ENCODE measurements at regions not wholly inside any gene's neighbourhood (a gene's known extent, or its start where the extent isn't known, plus 50 kb on each side); places are given as distances from the start of the nearest gene placed in this dataset.

DNA sequence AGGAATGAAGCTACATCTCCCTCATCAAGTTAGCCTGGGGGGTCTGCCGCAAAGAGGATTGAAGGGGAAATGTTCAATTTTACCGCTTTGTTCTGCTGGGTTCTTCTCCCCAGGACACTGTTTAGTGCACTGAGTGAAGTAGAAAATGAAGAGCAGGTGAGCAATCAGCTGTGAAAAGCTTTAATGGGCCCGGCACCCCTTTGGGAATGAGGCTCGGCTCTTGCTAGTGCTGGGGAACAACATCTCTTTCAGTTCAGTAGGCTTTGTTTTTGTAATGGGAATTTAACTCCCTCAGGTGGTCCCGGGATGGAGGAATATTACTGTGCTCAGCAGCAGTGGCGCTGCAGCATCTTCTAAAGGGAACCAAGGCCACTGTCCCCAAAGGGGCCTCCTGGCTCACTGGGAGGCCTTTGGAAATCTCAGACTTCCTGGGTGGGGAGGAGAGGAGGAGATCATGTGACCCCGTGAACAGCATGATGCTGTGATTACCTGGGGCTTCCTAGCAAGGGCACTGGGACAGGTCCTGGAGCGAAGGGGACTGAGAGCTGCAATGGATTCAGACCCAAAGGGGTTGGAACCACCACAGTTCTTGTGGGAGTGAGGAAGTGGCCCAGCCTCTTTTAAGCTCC is 85.2 kb upstream of the MAX start:
- TF ChIP-seq EP300 (IDR thresholded peaks at IDR 0.05) (no peak), SREBF2 (IDR thresholded peaks at IDR 0.05) (no peak), POLR2A (IDR thresholded peaks at IDR 0.05; ENCODE audit: low read length) (no peak), MAFK (IDR thresholded peaks at IDR 0.05; ENCODE audit: partially characterized antibody) (no peak), USF2 (IDR thresholded peaks at IDR 0.05) (no peak), CTCF (IDR thresholded peaks at IDR 0.05) (no peak), MYC (IDR thresholded peaks at IDR 0.05; ENCODE audit: borderline replicate concordance, low read length) (no peak), RAD21 (conservative IDR thresholded peaks at IDR 0.05 in 1 of 2, IDR thresholded peaks at IDR 0.05 in 1 of 2) (no peak), CHD2 (IDR thresholded peaks at IDR 0.05; ENCODE audit: low read length, partially characterized antibody) (no peak), E2F6 (IDR thresholded peaks at IDR 0.05; ENCODE audit: borderline replicate concordance, low read depth) (no peak)

Data from A549 (cell line).